ENCODE measurements at regions not wholly inside any gene's neighbourhood (a gene's known extent, or its start where the extent isn't known, plus 50 kb on each side); places are given as distances from the start of the nearest gene placed in this dataset.

- TF ChIP-seq CTCF (IDR thresholded peaks at IDR 0.05) (no peak), EP300 (IDR thresholded peaks at IDR 0.05) (no peak)
Observed at GRCh38 chr11:127737499-127737898, 736.9 kb upstream of the KIRREL3 start.

Measured in suprapubic skin (tissue), 3 donors.